Upper lobe of left lung (tissue), 6 donors: ENCODE measurements at regions not wholly inside any gene's neighbourhood (a gene's known extent, or its start where the extent isn't known, plus 50 kb on each side); places are given as distances from the start of the nearest gene placed in this dataset.

Experiments used
- ATAC-seq, 2 donors: fragments of 200-7000 bp; cut with Tn5 transposase; one replicate each; pipeline ENCODE4 v1.9.1; 2022; ENCODE audit warnings: mild to moderate bottlenecking in 2 of 2, moderate library complexity in 2 of 2; ENCODE audit not compliant: low FRiP score in 2 of 2
- DNase-seq, 2 donors: peaks; one replicate each; pipeline ENCODE4 v3.0.0-alpha.2; 2019 to 2020
- H3K27ac ChIP-seq, 4 donors: fragments of 200-600 bp; sonication (generic); one replicate each; pipeline ENCODE4 v1.5.1; 2016 to 2019
- H3K27me3 ChIP-seq, 4 donors: fragments of 200-600 bp; sonication (generic); one replicate each; pipeline ENCODE4 v1.5.1; 2017 to 2019
- H3K36me3 ChIP-seq, 4 donors: fragments of 200-600 bp; sonication (generic); one replicate each; pipeline ENCODE4 v1.5.1; 2016 to 2019
- H3K4me1 ChIP-seq, 4 donors: fragments of 200-600 bp; sonication (generic); one replicate each; pipeline ENCODE4 v1.5.1; 2018 to 2019
- H3K4me3 ChIP-seq, 4 donors: fragments of 200-600 bp; sonication (generic); one replicate each; pipeline ENCODE4 v1.5.1; 2017 to 2019; ENCODE audit warnings: mild to moderate bottlenecking in 2 of 4, moderate library complexity in 1 of 4
- H3K9me3 ChIP-seq, 4 donors: fragments of 200-600 bp; sonication (generic); one replicate each; pipeline ENCODE4 v1.5.1; 2018 to 2019
- EP300 ChIP-seq, 4 donors: sonication (generic); formaldehyde crosslinking; IDR thresholded peaks; one replicate each; pipeline ENCODE4 v1.5.1; 2017; ENCODE audit warnings: antibody characterized with exemption in 4 of 4, control low read depth in 2 of 4
- POLR2A ChIP-seq, 4 donors: fragments of 450-650 bp; IDR thresholded peaks; one replicate each; pipeline ENCODE4 v1.5.1; 2016 to 2017; ENCODE audit warnings: antibody characterized with exemption in 4 of 4, mild to moderate bottlenecking in 2 of 4
- POLR2AphosphoS5 ChIP-seq, 2 donors: sonication (generic); formaldehyde crosslinking; IDR thresholded peaks; one replicate each; pipeline ENCODE4 v1.5.1; 2017; ENCODE audit warnings: antibody characterized with exemption in 2 of 2
- WGBS, 2 donors: methylation state at CpG; one replicate each; pipeline ENCODE4 v1.1.5; 2017 to 2018; 5-methylcytosine and 5-hydroxymethylcytosine counted together
- TF ChIP-seq, protein P1 (sequence below), 6 experiments: fragments of 450-650 bp in 4 of 6; fragments of 200-600 bp in 2 of 6; sonication (generic) in 2 of 6; IDR thresholded peaks; one replicate each; pipeline ENCODE4 v1.5.1; 2016 to 2019; ENCODE audit warnings: antibody characterized with exemption in 6 of 6
- donor health status: DM: no; HTN: no; CAD: no; lungs with moderate emphysema.
- donor health status: DM: no; HTN: yes; CAD: no; lungs with severe emphysema.

DNA sequence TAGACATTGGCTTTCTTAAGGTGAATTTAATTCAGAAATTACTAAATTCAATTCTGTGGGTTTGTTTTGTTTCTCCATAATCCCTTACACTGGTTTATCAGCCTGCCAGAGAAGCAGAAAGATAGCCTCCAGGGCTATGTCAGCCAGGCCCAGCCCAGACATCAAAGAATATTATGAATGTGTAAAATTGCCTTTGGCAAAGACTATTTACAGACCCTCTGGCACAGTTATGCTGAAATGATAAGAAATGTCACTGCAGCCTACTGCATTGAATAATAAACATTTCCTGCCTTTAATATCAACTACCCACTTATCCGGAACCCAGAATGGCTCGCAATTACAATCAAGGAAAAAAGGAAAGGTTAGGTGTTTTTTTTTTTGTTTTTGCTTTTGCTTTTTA is 562.5 kb upstream of the LRRC4C start:
- TF ChIP-seq POLR2A (IDR thresholded peaks at IDR 0.05) (no peak), EP300 (IDR thresholded peaks at IDR 0.05) (no peak), POLR2AphosphoS5 (IDR thresholded peaks at IDR 0.05) (no peak)
- TF ChIP-seq, protein P1, sequence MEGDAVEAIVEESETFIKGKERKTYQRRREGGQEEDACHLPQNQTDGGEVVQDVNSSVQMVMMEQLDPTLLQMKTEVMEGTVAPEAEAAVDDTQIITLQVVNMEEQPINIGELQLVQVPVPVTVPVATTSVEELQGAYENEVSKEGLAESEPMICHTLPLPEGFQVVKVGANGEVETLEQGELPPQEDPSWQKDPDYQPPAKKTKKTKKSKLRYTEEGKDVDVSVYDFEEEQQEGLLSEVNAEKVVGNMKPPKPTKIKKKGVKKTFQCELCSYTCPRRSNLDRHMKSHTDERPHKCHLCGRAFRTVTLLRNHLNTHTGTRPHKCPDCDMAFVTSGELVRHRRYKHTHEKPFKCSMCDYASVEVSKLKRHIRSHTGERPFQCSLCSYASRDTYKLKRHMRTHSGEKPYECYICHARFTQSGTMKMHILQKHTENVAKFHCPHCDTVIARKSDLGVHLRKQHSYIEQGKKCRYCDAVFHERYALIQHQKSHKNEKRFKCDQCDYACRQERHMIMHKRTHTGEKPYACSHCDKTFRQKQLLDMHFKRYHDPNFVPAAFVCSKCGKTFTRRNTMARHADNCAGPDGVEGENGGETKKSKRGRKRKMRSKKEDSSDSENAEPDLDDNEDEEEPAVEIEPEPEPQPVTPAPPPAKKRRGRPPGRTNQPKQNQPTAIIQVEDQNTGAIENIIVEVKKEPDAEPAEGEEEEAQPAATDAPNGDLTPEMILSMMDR (IDR thresholded peaks at IDR 0.05), result no peak
- Histone ChIP-seq H3K4me3 (no peak overlapping the region), H3K4me1 (no peaks in the 10 kb centered on the region), H3K9me3 (no peaks in the 10 kb centered on the region), H3K27me3 (no peaks in the 10 kb centered on the region), H3K27ac (no peak overlapping the region), H3K36me3 (no peaks in the 10 kb centered on the region)
- DNase-seq (no peak), ATAC-seq (no peak)
- WGBS, 2 donors, result 60 to 70% methylated on average over 2 of the region's 2 CpGs

DNA sequence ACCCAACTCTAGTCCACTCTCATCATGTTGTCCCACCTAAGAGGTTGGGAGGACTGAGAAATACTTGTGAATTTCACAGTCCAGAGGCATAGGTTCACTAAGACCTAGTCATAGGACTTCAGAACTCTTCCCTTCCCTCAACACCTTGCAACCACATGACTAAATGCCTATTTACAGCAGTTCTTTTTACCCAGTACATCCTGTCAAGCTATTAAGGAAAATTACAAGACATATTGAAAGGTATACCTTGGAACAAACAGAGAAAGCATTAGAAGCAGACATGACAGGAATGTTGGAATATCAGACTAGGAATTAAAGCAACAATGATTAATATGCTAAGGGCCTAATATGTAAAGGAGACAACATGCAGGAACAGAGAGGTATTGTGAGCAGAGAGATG is 563.8 kb upstream of the LRRC4C start:
- no peaks in the 10 kb centered on the region for H3K27me3 ChIP-seq
- no peak overlapping the region for H3K27ac ChIP-seq
- ATAC-seq, result no peak
- no peak overlapping the region for H3K4me3 ChIP-seq
- TF ChIP-seq POLR2A (IDR thresholded peaks at IDR 0.05) (no peak), EP300 (IDR thresholded peaks at IDR 0.05) (no peak), POLR2AphosphoS5 (IDR thresholded peaks at IDR 0.05) (no peak)
- TF ChIP-seq, protein P1 (IDR thresholded peaks at IDR 0.05), result no peak
- DNase-seq, result no peak
- H3K4me1 ChIP-seq, result no peaks in the 10 kb centered on the region
- H3K9me3 ChIP-seq, result no peaks in the 10 kb centered on the region
- no peaks in the 10 kb centered on the region for H3K36me3 ChIP-seq

DNA sequence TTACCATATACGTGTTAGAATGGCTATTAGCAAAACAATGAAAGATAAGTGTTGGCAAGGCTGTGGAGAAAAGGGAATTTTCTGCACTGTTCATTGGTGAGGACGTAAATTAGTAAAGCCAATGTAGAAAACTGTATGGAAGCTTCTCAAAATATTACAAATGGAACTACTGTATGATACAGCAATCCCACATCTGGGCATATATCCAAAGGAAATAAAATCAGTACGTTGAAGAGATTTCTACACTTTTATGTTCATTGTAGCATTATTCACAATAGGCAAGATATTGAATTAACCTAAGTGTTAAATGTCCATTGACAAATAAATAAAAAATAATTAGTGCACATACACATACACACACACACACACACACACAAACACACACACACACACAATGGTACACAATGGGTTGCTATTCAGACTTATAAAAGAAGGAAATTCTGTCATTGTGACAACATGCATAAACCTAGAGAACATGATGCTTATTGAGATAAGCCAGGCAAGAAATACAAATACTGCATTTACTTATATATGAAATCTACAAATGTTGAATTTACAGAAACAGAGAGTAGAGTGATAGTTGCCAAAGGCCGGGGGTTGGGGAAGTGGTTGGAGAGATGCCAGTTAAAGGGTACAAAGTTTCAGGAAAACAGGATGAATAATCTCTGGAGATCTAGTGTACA is 565.8 kb upstream of the LRRC4C start:
- 67% methylated on average over 4 of the region's 4 CpGs for WGBS, 2 donors
- no peaks in the 10 kb centered on the region for H3K36me3 ChIP-seq
- no peak overlapping the region for H3K4me3 ChIP-seq
- H3K9me3 ChIP-seq, result no peaks in the 10 kb centered on the region
- TF ChIP-seq EP300 (IDR thresholded peaks at IDR 0.05), result no peak
- TF ChIP-seq, protein P1 (IDR thresholded peaks at IDR 0.05), result no peak
- TF ChIP-seq POLR2A (IDR thresholded peaks at IDR 0.05), result no peak
- TF ChIP-seq POLR2AphosphoS5 (IDR thresholded peaks at IDR 0.05), result no peak
- no peak overlapping the region for H3K27ac ChIP-seq
- DNase-seq (no peak), ATAC-seq (no peak)
- no peaks in the 10 kb centered on the region for H3K27me3 ChIP-seq
- no peaks in the 10 kb centered on the region for H3K4me1 ChIP-seq

DNA sequence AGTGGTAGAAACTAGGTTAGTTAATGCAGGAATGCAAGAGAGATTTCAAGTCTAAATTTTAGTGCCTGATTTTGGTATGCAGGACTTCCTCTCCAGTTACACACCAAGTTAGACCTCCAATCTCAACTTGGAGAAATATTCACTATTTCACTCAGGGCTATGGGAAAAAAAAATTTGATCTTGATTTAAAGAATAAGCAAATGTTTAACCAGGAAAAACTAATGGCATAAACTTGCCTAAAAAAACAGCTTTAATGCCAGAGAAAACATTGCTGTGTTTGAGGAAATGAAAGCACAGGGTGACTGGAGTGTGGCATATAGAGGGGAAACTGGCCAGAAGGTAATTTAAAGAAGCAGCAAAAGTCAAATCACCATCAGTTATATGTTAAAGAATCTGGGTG is 575.4 kb upstream of the LRRC4C start:
- Histone ChIP-seq H3K27me3 (no peaks in the 10 kb centered on the region), H3K36me3 (no peaks in the 10 kb centered on the region), H3K9me3 (no peaks in the 10 kb centered on the region), H3K4me1 (no peaks in the 10 kb centered on the region), H3K27ac (no peak overlapping the region), H3K4me3 (no peak overlapping the region)
- ATAC-seq, result no peak
- DNase-seq, result no peak
- TF ChIP-seq POLR2AphosphoS5 (IDR thresholded peaks at IDR 0.05), result no peak
- TF ChIP-seq POLR2A (IDR thresholded peaks at IDR 0.05), result no peak

DNA sequence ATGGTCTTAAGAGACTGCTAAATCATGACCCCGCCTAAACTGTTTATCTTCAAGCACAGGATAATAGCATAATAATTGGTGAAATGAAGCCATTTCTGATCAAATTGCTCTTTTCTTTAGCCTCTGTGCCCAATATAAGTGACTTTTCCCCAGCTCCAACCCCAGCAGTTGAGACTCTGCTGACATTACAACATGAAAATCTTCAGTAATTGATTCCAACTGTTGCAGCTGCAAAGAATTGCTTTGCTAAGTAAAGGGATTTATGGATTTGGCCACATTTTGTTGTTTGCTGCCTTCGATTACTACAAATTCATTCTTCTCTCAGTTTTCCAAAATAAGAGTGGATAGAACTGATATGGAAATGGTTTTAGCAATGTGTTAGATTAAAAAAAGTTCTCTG is 576.7 kb upstream of the LRRC4C start:
- 73 to 76% methylated on average over 2 of the region's 2 CpGs for WGBS, 2 donors
- DNase-seq, result no peak
- H3K4me1 ChIP-seq, result no peaks in the 10 kb centered on the region
- no peaks in the 10 kb centered on the region for H3K36me3 ChIP-seq
- TF ChIP-seq, protein P1 (IDR thresholded peaks at IDR 0.05), result no peak
- TF ChIP-seq POLR2A (IDR thresholded peaks at IDR 0.05) (no peak), POLR2AphosphoS5 (IDR thresholded peaks at IDR 0.05) (no peak), EP300 (IDR thresholded peaks at IDR 0.05) (no peak)
- ATAC-seq, result no peak
- H3K27ac ChIP-seq, result no peak overlapping the region
- no peaks in the 10 kb centered on the region for H3K27me3 ChIP-seq
- no peak overlapping the region for H3K4me3 ChIP-seq
- H3K9me3 ChIP-seq, result no peaks in the 10 kb centered on the region
